ENCODE measurements at regions not wholly inside any gene's neighbourhood (a gene's known extent, or its start where the extent isn't known, plus 50 kb on each side); places are given as distances from the start of the nearest gene placed in this dataset.

GRCh38 chr7:69395061-69395714 is 203.1 kb upstream of the AUTS2 start:
- TF ChIP-seq, protein P1, sequence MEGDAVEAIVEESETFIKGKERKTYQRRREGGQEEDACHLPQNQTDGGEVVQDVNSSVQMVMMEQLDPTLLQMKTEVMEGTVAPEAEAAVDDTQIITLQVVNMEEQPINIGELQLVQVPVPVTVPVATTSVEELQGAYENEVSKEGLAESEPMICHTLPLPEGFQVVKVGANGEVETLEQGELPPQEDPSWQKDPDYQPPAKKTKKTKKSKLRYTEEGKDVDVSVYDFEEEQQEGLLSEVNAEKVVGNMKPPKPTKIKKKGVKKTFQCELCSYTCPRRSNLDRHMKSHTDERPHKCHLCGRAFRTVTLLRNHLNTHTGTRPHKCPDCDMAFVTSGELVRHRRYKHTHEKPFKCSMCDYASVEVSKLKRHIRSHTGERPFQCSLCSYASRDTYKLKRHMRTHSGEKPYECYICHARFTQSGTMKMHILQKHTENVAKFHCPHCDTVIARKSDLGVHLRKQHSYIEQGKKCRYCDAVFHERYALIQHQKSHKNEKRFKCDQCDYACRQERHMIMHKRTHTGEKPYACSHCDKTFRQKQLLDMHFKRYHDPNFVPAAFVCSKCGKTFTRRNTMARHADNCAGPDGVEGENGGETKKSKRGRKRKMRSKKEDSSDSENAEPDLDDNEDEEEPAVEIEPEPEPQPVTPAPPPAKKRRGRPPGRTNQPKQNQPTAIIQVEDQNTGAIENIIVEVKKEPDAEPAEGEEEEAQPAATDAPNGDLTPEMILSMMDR (IDR thresholded peaks at IDR 0.05; ENCODE audit: unreplicated experiment): no peak
- no peaks in the 10 kb centered on the region for H3K4me1 Mint-ChIP-seq (ENCODE audit: unreplicated experiment)
- no peak for DNase-seq (ENCODE audit: low spot score)
- H3K27ac Mint-ChIP-seq (ENCODE audit: unreplicated experiment): no peak overlapping the region
- H3K9me3 Mint-ChIP-seq (ENCODE audit: unreplicated experiment): no peaks in the 10 kb centered on the region
- H3K4me3 Mint-ChIP-seq (ENCODE audit: unreplicated experiment): no peak overlapping the region
- peaks cover 6% of the 10 kb centered on the region for H3K27me3 Mint-ChIP-seq (ENCODE audit: unreplicated experiment)
- H3K36me3 Mint-ChIP-seq (ENCODE audit: low read depth, unreplicated experiment): no peaks in the 10 kb centered on the region

GRCh38 chr7:69398986-69399385 is 199.3 kb upstream of the AUTS2 start:
- Mint-ChIP-seq H3K27ac (ENCODE audit: unreplicated experiment) (no peak overlapping the region), H3K27me3 (ENCODE audit: unreplicated experiment) (peaks cover 6% of the 10 kb centered on the region), H3K4me3 (ENCODE audit: unreplicated experiment) (no peak overlapping the region), H3K9me3 (ENCODE audit: unreplicated experiment) (no peaks in the 10 kb centered on the region), H3K4me1 (ENCODE audit: unreplicated experiment) (no peaks in the 10 kb centered on the region), H3K36me3 (ENCODE audit: low read depth, unreplicated experiment) (no peaks in the 10 kb centered on the region)
- TF ChIP-seq, protein P1 (IDR thresholded peaks at IDR 0.05; ENCODE audit: unreplicated experiment): no peak
- no peak for DNase-seq (ENCODE audit: low spot score)

GRCh38 chr7:69399401-69399800 is 198.9 kb upstream of the AUTS2 start:
- no peaks in the 10 kb centered on the region for H3K36me3 Mint-ChIP-seq (ENCODE audit: low read depth, unreplicated experiment)
- H3K4me3 Mint-ChIP-seq (ENCODE audit: unreplicated experiment): no peak overlapping the region
- TF ChIP-seq, protein P1 (IDR thresholded peaks at IDR 0.05; ENCODE audit: unreplicated experiment): no peak
- no peaks in the 10 kb centered on the region for H3K9me3 Mint-ChIP-seq (ENCODE audit: unreplicated experiment)
- H3K4me1 Mint-ChIP-seq (ENCODE audit: unreplicated experiment): no peaks in the 10 kb centered on the region
- H3K27me3 Mint-ChIP-seq (ENCODE audit: unreplicated experiment): peaks cover 4% of the 10 kb centered on the region
- no peak overlapping the region for H3K27ac Mint-ChIP-seq (ENCODE audit: unreplicated experiment)
- no peak for DNase-seq (ENCODE audit: low spot score)

GRCh38 chr7:69402696-69403095 is 195.6 kb upstream of the AUTS2 start:
- TF ChIP-seq, protein P1 (IDR thresholded peaks at IDR 0.05; ENCODE audit: unreplicated experiment): no peak
- no peak for DNase-seq (ENCODE audit: low spot score)
- Mint-ChIP-seq H3K36me3 (ENCODE audit: low read depth, unreplicated experiment) (no peaks in the 10 kb centered on the region), H3K4me1 (ENCODE audit: unreplicated experiment) (no peaks in the 10 kb centered on the region), H3K9me3 (ENCODE audit: unreplicated experiment) (no peaks in the 10 kb centered on the region), H3K27me3 (ENCODE audit: unreplicated experiment) (peaks cover 6% of the 10 kb centered on the region), H3K4me3 (ENCODE audit: unreplicated experiment) (no peak overlapping the region), H3K27ac (ENCODE audit: unreplicated experiment) (no peak overlapping the region)

DNA sequence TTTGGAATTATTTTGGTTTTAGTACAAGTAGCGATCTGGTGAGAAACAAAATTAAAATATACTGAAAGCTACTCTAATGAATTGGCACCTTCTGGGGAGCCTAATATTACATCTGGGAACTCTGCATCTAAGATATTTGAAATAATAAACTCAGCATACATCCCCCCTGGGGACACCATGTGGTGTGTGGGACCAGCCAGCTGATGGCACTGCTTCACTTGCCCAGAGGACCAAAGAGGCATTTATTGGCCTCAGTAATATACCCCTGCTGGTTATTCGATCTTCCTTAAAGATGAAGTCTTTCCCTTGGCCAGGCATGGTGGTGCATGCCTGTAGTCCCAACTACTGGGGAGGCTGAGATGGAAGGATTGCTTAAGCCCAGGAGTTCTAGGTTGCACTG is 195.1 kb upstream of the AUTS2 start:
- no peaks in the 10 kb centered on the region for H3K36me3 Mint-ChIP-seq (ENCODE audit: low read depth, unreplicated experiment)
- H3K4me3 Mint-ChIP-seq (ENCODE audit: unreplicated experiment): no peak overlapping the region
- no peaks in the 10 kb centered on the region for H3K9me3 Mint-ChIP-seq (ENCODE audit: unreplicated experiment)
- no peak overlapping the region for H3K27ac Mint-ChIP-seq (ENCODE audit: unreplicated experiment)
- no peaks in the 10 kb centered on the region for H3K4me1 Mint-ChIP-seq (ENCODE audit: unreplicated experiment)
- TF ChIP-seq, protein P1 (IDR thresholded peaks at IDR 0.05; ENCODE audit: unreplicated experiment): no peak
- peak; percentile 18 for DNase-seq (ENCODE audit: low spot score)
- peaks cover 6% of the 10 kb centered on the region for H3K27me3 Mint-ChIP-seq (ENCODE audit: unreplicated experiment)
